Keratinocyte (primary cell): ENCODE measurements at regions not wholly inside any gene's neighbourhood (a gene's known extent, or its start where the extent isn't known, plus 50 kb on each side); places are given as distances from the start of the nearest gene placed in this dataset.

Experiments
- DNase-seq: peaks from one replicate; pipeline ENCODE4 v3.0.0-alpha.2; 2011; ENCODE audit warnings: low read depth, missing footprints, low spot score
- FAIRE-seq: peaks from 2 replicates; lab custom pipeline; 2011; peaks lifted over from hg19 to GRCh38; lab: Jason Lieb, UNC
- H2AFZ ChIP-seq: 2 replicates; pipeline ENCODE4 v1.6.0; 2012; ENCODE audit warnings: low read length, control low read depth, inconsistent platforms; ENCODE audit not compliant: control insufficient read depth
- H3K27ac ChIP-seq: 2 replicates; pipeline ENCODE4 v1.5.1; 2011; ENCODE audit warnings: low read length; ENCODE audit not compliant: control insufficient read depth, insufficient read depth
- H3K27me3 ChIP-seq: 3 replicates; pipeline ENCODE4 v1.6.0; 2011; ENCODE audit warnings: low read length; ENCODE audit not compliant: control insufficient read depth, insufficient read depth; ENCODE audit errors: extremely low read depth
- H3K36me3 ChIP-seq, 2 experiments: 2 replicates in 1 of 2; 3 replicates in 1 of 2; pipeline ENCODE4 v1.5.1; 2011; ENCODE audit warnings: low read length in 2 of 2, mild to moderate bottlenecking in 1 of 2; ENCODE audit not compliant: control insufficient read depth in 2 of 2, insufficient read depth in 2 of 2; ENCODE audit errors: extremely low read depth in 1 of 2
- H3K4me1 ChIP-seq: 3 replicates; pipeline ENCODE4 v1.5.1; 2011; ENCODE audit warnings: low read length; ENCODE audit not compliant: control insufficient read depth, insufficient read depth; ENCODE audit errors: extremely low read depth
- H3K4me2 ChIP-seq: 3 replicates; pipeline ENCODE4 v1.6.0; 2011; ENCODE audit warnings: low read depth, low read length; ENCODE audit not compliant: control insufficient read depth, insufficient read depth; ENCODE audit errors: extremely low read depth
- H3K4me3 ChIP-seq, 3 experiments: fragments of 200-600 bp in 1 of 3; sonication (generic) in 1 of 3; 2 replicates in 2 of 3; 3 replicates in 1 of 3; pipeline ENCODE4 v1.5.1; 2011 to 2016; ENCODE audit warnings: low read length in 3 of 3, mild to moderate bottlenecking in 3 of 3, control low read depth in 2 of 3, inconsistent platforms in 1 of 3, low read depth in 1 of 3, mixed read lengths in 1 of 3, mixed run types in 1 of 3, moderate library complexity in 1 of 3; ENCODE audit not compliant: control insufficient read depth in 2 of 3, insufficient read depth in 2 of 3; ENCODE audit errors: extremely low read depth in 1 of 3
- H3K79me2 ChIP-seq: 2 replicates; pipeline ENCODE4 v1.6.0; 2012; ENCODE audit warnings: low read length; ENCODE audit not compliant: control insufficient read depth, insufficient read depth
- H3K9ac ChIP-seq: 3 replicates; pipeline ENCODE4 v1.6.0; 2011; ENCODE audit warnings: low read length; ENCODE audit not compliant: control insufficient read depth, insufficient read depth; ENCODE audit errors: extremely low read depth
- H3K9me1 ChIP-seq: 3 replicates; pipeline ENCODE4 v1.6.0; 2011; ENCODE audit warnings: low read length; ENCODE audit not compliant: control insufficient read depth, insufficient read depth; ENCODE audit errors: extremely low read depth
- H3K9me3 ChIP-seq: 2 replicates; pipeline ENCODE4 v1.5.1; 2012; ENCODE audit warnings: low read depth, low read length; ENCODE audit not compliant: control insufficient read depth
- H4K20me1 ChIP-seq: 3 replicates; pipeline ENCODE4 v1.6.0; 2011; ENCODE audit warnings: low read length; ENCODE audit not compliant: control insufficient read depth, insufficient read depth; ENCODE audit errors: extremely low read depth
- CTCF ChIP-seq, 3 experiments: IDR thresholded peaks in 1 of 3; conservative IDR thresholded peaks in 1 of 3; optimal IDR thresholded peaks in 1 of 3; 2 replicates in 2 of 3; 3 replicates in 1 of 3; pipeline versions ENCODE3 to v1.5.1; 2011; ENCODE audit warnings: low read length in 3 of 3, mild to moderate bottlenecking in 3 of 3, moderate library complexity in 2 of 3, control low read depth in 1 of 3, inconsistent platforms in 1 of 3; ENCODE audit not compliant: insufficient read depth in 2 of 3; ENCODE audit errors: extremely low read depth in 1 of 3
- EZH2 ChIP-seq: IDR thresholded peaks from one replicate; pipeline ENCODE4 v1.6.1; 2012; ENCODE audit warnings: inconsistent platforms, mild to moderate bottlenecking, low read length, moderate library complexity
- dilution Hi-C: fragments of 300-500 bp; cut with MboI; formaldehyde crosslinking; loops from one replicate; pipeline ENCODE4 v1.7.0; 2020; ENCODE audit warnings: low sequenced_read_pairs; ENCODE audit not compliant: extremely low pct_ligation_motif_present

GRCh38 chr3:84136425-84136824, 822.4 kb upstream of the CADM2 start:
- Histone ChIP-seq H3K4me2 (no peak overlapping the region), H3K9me1 (no peaks in the 10 kb centered on the region), H3K9ac (no peak overlapping the region), H3K27me3 (no peaks in the 10 kb centered on the region), H2AFZ (no peak overlapping the region), H3K9me3 (no peaks in the 10 kb centered on the region), H3K4me3 (no peak overlapping the region), H3K79me2 (no peaks in the 10 kb centered on the region), H4K20me1 (no peaks in the 10 kb centered on the region), H3K36me3 (no peaks in the 10 kb centered on the region), H3K4me1 (no peaks in the 10 kb centered on the region), H3K27ac (no peak overlapping the region)
- TF ChIP-seq CTCF (optimal IDR thresholded peaks at IDR 0.05 in 1 of 3, IDR thresholded peaks at IDR 0.05 in 1 of 3, conservative IDR thresholded peaks at IDR 0.05 in 1 of 3; ENCODE audit: extremely low read depth in 1 of 3, insufficient read depth in 2 of 3, low read length in 3 of 3), result peak in 1 of 3 experiments; percentile 23
- TF ChIP-seq EZH2, result no peak
- FAIRE-seq (no peak), DNase-seq (no peak)
- dilution Hi-C loops, result no loop called here

GRCh38 chr3:84140631-84141030, 818.2 kb upstream of the CADM2 start:
- dilution Hi-C loops, result no loop called here
- no peak overlapping the region for H3K9ac ChIP-seq
- no peaks in the 10 kb centered on the region for H3K4me1 ChIP-seq
- no peaks in the 10 kb centered on the region for H3K9me1 ChIP-seq
- TF ChIP-seq CTCF (optimal IDR thresholded peaks at IDR 0.05 in 1 of 3, IDR thresholded peaks at IDR 0.05 in 1 of 3, conservative IDR thresholded peaks at IDR 0.05 in 1 of 3; ENCODE audit: extremely low read depth in 1 of 3, insufficient read depth in 2 of 3, low read length in 3 of 3) (no peak), EZH2 (no peak)
- no peak overlapping the region for H3K4me2 ChIP-seq
- no peaks in the 10 kb centered on the region for H3K9me3 ChIP-seq
- no peak overlapping the region for H3K27ac ChIP-seq
- H3K79me2 ChIP-seq, result no peaks in the 10 kb centered on the region
- H3K27me3 ChIP-seq, result no peaks in the 10 kb centered on the region
- DNase-seq (no peak), FAIRE-seq (no peak)
- no peaks in the 10 kb centered on the region for H3K36me3 ChIP-seq
- no peak overlapping the region for H2AFZ ChIP-seq
- no peaks in the 10 kb centered on the region for H4K20me1 ChIP-seq
- H3K4me3 ChIP-seq, result no peak overlapping the region
